GM19452 (cell line): ENCODE measurements at regions not wholly inside any gene's neighbourhood (a gene's known extent, or its start where the extent isn't known, plus 50 kb on each side); places are given as distances from the start of the nearest gene placed in this dataset.

Experiments
- ATAC-seq: cut with Tn5 transposase; IDR thresholded peaks from one replicate; pipeline ENCODE4 v1.9.1; 2021; ENCODE audit not compliant: unreplicated experiment

DNA sequence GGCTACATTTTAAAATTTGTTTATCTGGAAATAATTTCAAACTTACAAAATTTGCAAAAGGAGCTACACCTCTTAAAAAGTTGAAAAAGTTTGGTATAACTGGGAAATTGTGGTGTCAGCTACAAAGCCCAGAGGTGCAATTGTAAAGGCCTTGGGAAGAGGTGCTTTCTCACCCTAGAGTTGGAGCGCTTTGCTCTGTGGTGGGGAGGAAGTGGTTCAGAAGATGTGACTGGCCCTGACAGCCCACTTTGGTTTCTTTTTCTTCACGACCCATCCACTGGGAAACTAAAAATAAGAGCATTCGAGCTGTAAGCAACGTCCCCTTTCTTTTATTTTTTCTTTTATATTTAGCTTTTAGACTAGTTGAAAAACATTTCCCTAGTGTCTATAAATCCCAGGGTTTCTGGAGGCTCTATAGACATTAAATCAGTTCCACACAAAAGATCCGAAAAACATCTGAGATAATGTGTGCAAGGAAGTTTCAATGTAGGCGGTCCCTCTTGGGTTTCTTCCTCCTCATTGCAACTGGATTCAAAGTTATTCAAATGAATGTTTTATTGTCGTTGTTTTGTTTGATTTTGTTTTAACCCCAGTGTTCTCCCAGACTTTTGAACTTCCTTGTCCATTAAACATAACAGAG lies 397.8 kb downstream of the KIF16B start:
- ATAC-seq = peak; percentile 93

DNA sequence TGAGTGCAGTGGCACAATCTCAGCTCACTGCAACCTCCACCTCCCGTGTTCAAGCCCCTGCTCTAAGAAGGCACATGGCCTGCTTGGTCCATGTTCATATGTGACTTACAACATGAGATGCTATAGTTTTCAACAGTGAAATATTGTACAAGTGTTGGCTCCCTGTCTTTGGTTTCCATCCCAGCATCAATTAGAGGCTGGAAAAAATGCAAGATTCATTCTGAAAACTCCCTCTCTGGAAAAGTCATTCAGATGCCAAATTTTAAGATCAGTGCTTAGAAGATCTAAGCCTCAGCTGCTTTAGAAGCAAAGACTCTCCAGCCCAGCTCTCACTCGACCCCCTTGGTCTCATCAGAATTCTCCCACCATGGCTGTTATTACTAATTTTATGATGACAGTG lies 398.9 kb downstream of the KIF16B start:
- no peak for ATAC-seq

DNA sequence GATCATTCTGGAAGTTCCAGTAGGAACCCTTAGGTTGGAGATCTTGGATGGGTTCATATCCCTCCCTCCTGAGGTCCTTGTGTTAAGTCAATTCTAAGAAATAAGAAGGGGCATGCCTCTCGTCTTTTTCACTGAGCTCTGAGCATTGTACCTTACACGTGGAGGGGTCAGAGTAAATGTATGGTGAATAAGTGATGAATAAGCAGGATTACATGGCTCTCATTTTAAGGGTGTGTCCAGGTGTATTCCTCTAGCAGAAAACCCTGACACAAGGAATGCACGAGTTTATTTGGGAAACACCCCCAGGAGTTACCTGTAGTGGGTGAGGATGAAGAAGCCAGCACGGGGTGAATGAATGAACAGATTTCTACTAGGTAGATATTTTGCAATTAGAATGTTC lies 400.2 kb downstream of the KIF16B start:
- no peak for ATAC-seq

DNA sequence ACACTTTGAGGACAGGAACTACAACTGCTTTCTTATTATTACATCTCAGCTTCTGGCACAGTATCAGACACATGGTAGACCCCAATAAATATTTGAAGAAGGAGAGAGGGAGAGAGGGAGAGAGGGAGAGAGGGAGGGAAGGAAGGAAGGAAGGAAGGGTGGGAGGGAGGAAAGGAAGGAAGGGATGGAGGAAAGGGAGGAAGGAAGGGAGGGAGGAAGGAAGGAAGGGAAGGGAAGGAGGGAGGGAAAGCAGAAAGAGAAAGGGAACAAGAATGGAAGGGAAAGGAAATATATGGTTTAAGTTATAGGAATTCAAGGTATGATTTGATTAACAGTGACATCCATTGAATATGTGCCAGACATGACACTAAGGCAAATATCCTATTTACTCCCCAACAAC lies 402.1 kb downstream of the KIF16B start:
- ATAC-seq = no peak

DNA sequence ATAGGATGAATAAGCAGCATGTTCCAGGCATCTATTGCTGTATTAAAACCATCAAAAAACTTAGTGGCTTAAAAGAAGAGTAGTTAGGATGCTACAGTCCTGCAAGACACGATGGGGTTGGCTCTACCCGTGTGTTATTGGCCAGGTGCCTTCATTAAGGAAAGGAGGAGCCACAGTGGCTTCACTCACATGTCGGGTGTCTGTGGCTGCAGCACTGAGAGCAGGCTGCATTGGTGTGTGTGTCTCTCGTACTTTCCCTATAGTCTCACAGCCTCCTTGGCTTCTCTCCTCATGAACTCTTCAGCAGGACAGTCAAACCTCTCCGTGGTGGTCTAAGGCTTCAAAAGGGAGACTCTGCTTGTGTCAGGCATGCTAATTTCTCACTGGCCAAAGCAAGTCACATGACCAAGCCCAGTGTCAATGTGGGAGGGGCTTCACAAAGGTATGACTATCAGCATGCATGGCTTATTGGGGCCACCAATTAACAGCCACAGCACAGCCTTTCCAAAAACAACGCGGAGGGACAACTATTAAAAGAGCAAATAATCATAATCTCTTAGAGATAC lies 402.8 kb downstream of the KIF16B start:
- no peak for ATAC-seq

DNA sequence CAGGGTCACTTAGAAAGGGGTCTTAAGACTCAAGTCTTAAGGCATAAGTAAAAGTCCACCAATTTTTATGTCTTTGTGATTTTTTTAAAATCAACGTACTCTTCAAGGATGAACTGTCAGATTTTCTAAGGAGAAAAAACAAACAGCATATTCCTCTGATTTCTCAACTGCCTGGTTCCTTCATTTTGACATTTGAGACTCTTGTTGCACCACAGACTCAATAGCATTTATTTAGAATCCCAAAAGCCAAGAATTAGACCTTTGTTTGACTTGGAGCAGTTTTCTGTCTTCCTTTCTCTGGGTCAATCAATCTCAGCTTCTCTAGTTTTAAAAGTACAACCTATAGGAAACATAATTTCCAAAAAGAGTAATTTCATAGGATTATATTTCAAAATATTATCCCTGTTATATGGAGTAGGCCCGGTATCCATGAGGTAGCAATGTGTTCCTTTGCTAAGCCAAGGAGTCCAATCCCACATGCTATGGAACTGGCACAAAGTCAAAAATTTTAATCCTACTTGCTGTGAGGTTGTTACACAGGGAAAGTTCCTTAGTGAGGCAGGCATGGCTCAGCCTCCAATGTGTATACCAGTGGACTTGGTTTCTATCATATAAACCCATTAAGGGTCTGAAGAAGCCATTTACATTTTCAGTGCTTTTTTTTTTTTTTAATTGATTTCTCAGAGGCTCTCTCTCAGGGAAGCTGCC lies 405.7 kb downstream of the KIF16B start:
- ATAC-seq = no peak

DNA sequence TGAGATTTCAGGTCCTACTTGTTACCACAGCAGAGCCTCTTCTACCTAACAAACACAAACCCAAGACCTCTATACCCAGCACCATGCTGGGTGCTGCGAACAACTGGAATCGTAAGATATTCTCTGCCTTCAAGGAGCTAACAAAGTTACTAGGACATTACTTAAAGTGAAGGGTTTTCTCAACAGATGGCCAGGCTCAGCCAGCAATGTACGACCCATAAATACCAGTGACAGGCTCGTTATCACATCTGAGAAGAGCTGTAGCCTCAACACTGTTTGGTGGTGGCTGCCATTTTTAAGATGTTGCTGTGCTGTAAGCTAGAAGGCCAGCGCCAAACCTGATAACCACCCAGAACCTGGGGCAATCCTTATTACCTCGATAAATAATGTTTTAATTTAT lies 406.5 kb downstream of the KIF16B start:
- no peak for ATAC-seq

DNA sequence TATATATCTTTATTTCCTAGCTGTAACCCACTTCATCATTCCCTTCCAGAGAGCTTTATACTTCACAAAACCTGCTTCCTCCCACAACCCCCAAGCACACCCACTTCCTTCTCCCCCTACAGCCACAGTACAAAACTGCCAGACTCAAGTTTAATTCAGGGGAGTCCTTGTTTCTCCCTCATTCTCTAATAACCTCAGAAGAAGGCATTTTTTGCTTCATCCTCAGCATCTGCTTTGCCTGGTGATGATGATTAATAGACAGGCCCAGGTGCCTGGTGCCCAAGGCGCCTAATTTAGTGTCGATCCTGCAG lies 414.3 kb downstream of the KIF16B start:
- ATAC-seq = peak; percentile 55

DNA sequence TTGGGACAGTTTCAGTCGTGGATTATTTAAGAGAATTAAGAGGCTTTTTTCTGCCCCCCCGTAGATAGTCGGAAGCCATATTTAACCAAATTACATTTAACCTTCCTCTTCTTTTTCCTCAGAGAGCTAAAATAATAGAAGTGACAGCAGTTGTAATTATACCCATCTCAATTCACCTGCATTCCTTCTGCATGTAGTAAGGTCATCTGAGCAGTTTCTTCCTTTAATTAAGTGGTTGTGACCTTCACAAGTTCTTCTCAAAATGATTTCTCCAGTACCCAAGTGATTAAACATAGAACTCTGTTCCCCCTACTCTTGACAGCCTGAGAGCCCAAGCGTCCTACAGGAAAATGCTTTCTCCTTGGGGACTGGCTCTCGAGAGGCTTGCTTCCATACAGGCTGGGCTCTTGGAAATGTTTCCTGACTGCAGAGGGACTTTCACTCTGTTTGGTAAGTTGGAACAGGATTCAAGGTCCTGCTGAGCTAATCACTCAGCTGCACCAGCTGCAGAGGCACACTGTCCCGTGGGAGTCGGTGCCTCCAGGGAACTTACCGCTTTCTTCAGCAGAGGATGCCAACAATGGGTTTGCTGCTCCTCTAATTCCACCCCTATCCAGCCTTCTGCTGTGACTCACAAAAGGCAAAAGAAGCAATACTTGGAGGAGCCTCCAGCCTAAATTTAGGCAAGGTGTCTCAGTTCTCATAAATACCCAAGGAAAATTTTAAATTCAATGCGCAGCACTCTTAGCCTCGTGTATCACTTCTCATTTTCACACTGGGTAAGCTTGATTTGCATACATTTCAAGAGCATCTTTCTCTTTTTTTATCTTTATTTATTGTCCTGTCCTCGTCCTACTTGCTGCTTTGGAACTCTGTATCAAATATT lies 414.9 kb downstream of the KIF16B start:
- peak; percentile 83 for ATAC-seq

DNA sequence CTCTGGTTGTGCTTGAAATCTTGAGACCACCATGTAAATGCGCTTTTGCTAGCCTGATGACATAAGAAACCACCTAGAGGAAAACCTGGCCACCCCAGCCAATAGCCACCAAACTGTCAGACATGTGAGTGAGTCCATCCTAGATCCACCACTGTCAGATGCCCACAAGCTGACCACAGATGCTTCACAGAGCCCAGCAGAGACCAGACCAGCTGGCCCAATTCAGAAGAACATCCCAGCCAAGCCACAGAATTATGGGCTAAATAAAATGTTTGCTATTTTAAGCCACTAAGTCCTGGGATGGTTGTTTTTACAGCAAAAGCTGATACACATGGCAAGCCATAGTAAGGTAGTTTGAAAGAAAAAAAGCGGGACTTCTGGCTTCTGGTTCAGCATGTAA lies 425.3 kb downstream of the KIF16B start:
- ATAC-seq = no peak

DNA sequence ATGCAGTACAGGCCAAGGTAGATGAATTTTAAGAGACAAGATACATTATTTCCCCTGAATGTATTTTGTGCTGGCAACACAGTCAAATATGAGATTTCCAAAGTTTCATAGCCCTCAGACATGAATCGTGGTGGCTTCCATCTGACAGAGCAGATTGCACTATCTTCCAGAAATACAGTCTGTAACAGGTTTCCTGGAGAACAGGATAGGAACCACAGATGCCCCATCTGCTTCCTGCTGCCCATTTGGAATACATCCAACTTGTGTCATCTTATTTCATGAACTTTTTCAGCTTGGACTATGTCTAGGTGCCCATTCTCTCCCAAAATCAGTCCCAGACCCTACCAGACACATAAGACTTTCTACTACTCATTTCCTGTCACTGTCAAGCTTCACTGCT lies 426.0 kb downstream of the KIF16B start:
- no peak for ATAC-seq

DNA sequence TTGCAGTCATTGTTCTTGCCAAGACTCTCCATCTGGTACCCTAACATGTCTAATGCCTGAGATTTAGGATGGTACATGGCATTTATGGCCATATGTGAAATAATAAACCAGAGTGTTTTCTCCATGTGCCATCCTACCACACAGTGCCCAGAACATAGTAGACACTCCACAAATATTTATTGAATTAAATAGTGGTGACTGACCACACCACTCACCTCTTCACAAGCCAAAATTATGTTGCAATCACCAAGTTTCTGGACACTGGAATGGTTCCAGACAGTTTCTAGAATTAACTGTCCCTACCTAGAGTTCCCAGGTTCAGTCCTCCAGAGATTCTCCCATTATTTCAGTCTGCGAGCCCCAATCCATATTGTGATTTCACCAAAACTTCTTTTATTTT lies 427.3 kb downstream of the KIF16B start:
- ATAC-seq = no peak

DNA sequence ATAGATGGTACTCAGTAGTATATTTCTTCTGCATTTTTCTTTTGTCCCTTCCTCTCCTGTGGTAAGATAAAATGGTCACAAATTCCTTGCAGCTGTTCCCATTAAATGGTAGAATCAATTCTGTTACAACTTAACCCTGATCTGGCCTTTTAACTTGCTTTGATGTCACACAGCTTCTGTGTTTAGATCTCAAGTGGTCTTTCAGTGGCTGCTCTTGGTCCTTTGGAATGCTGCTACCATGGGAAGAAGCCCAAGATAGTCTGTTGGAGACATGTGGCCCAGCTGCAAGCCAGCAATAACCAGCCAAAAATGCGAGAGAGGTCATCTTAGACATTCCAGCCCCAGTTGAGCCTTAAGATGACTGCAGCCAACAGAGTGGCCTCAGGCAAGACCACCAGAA lies 429.7 kb downstream of the KIF16B start:
- no peak for ATAC-seq

DNA sequence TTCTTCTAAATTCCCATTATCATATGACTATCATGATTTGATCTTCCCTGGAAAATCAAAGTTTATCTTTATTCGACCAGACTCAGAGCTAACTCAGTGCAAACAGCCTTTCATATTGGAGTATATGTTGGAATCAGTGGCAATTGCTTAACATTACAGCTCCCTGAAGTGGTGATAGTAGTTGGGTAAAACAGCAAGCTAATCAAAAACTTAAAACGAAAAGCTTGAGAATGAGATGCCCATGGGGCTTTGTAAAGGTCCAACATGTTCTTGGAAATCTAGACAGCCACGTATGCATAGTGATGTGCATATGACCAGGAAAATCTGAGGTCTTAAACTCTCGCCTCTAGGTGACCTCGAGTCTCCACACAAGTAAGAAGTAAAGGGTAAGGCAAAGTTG lies 437.6 kb downstream of the KIF16B start:
- ATAC-seq = no peak

DNA sequence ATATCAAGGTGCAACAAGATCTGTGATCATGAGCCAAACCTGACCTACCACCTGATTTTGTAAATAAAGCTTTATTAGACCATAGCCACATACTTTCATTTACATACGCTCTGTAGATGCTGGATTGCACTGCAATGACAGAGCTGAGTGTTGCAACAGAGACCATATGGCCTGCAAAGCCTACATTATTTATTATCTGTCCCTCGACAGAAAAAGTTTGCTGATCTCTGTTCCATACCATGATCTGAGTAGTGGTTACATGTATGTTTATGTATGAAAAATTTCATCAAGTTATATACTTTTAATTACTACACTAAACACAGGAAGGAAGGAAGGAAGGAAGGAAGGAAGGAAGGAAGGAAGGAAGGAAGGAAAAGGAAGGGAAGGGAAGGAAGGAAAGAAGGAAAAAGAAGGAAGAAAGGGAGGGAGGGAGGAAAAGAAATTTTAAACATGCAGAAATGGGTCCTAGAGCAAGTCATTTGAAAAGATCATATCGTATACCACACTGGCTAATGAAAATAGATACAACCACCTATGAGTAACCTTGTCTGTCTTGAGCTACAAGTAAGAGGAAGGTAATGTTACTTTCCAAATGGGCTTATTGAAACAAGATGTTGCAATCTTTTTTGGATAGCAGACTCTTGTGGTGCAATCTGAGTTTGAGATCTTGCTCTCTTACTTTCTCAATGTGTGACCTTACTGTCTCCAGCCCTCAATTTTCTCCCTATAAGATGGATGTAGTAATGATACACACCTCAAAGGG lies 441.0 kb downstream of the KIF16B start:
- no peak for ATAC-seq

DNA sequence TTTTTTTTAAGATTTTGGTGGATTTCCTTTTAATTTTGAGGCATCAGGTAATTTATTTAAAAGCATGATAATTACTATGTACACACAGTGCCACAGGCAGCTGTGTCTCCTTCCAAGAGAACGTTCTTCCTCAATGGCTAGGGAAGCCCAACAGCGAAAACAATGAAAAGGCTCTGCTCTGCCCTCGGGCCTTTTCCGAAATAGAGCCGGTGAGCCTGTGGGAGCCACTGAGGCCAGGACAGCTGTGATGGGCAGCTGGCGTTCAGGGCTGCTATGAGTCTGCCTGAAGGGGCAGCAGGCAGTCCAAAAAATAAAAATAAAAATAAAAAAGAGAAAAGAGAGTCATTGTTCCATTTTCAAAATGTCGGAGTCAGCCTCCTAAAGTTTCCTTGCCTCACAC lies 443.8 kb downstream of the KIF16B start:
- no peak for ATAC-seq

DNA sequence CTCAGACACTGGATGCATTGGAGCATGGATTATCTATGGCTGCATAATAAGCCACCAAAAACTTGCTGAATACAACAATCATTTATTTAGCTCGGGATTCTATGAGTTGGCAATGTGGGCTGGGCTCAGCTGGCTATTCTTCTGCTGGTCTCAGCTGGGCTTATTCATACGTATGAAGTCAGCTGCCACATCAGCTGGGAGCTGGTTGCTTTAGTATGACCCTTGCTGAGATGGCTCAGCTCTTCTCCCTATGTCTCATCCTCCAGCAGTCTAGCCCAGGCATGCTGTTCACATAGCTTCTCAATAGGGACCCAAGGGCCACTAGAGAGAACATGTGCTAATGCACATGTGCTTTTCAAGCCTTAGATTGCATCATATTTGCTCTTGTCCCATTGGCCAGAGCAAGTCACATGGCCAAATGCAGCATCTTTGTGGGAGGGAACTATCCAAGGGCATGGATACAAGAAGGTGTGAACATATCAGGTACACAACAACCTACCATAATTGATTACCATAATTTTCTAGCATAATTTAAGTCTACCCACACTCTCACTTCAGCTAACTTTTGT lies 444.6 kb downstream of the KIF16B start:
- no peak for ATAC-seq

DNA sequence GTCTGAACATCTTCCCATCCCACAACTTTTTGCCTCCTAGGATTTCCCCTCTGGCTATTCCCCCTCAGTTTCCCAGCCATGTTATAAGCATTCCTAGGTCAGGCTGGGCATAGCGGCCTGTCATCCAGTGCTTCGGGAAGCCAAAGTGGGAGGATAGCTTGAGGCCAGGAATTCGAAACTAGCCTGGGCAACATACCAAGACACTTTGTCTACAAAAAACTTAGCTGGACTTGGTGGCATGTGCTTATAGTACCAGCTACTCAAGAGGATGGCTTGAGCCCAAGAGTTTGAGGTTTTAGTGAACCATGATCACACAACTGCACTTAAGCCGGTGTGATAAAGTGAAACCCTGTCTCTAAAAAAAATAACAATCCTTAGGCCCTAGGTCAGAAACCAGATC lies 447.4 kb downstream of the KIF16B start:
- no peak for ATAC-seq

DNA sequence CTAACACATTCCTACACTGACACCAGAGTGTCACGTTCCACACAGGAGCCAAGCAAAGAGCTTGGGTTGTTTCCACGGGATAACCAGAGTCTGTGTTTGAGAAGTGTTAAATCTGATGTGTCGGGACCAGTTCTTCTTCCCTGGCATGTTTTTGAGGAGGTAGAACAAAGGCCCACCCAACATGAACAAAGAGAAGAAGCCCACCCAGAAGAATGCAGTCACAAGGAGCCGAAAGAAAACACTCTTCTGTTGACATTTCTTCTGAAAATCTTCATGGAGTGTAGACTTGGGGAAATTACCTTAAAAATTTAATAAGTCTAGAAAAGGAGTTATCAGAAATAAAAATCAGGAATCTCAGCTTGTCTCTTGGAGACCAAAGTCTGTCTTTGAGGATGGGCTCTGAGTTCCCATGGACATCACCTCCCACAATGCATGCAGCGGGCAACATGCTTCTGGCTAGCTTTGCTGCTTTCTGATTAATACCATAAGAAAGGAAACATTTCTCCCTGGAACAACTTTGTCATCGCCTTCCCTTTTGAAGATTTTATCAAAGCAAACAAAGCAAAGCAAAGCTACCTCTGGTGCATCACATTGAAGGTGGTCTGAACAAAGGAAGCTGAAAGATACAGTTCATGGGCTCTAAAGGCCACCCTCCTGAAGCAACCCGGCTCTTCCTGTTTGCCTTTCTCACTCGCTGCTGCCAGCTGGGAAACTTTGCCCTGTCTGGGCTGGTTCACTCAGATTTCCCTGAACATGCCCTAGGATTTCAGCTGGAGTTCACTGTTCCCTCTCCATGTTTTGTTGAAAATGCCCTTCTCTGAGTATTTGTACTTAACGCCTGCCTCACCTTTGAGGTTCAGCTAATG lies 448.1 kb downstream of the KIF16B start:
- no peak for ATAC-seq

DNA sequence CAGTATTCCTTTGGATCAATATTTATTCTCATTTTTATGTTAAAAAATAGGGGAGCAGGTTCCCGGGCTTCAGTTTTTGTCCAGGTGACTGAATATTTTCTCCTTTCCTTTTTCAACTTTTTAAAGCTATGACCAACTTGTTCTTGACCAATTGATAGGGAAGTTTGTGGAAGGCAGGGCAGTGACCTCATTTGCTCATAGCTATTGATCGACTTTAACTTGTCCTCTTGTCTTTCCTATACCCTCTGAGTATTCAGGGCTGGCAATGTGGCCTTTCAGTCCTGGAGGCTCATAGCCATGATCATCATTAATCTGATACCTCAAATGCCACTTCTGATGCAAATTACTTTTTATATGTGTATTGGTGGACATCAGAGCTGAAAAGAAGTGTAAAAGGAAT lies 448.8 kb downstream of the KIF16B start:
- ATAC-seq = no peak
